ENCODE measurements at regions not wholly inside any gene's neighbourhood (a gene's known extent, or its start where the extent isn't known, plus 50 kb on each side); places are given as distances from the start of the nearest gene placed in this dataset.
"Not testable (repeated sequence)": the region's sequence is repeated elsewhere in the genome, so short reads cannot be mapped to it uniquely, and the experiment has no call there.

DNA sequence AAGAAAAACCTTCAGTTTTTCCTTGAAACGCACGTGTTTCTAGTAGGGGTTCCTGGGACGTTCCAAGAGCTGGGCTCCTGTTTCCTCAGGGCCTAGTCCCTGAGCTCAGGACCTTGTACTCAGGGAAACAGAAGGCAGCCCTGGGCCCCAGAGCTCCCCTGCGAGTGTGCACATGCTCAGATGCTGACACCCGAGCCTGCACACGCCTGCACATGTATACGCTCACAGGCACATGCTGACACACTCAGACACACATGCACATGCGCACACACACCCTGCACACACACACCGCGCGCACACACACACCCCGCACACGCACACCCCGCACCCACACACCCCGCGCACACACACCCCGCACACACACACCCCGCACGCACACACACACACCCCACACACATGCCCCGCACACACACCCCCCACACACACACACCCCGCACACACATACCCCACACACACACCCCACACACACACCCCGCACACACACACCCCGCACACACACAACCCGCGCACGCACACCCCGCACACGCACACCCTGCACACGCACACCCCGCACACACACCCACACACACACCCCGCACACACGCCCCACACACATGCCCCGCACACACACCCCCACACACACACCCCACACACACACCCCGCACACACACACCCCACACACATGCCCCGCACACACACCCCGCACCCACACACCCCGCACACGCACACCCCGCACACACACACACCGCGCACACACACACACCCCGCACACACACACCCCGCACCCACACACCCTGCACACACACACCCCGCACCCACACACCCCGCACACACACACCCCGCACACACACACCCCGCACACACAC, 52.2 kb downstream of the CALML3 start:
- peaks cover 0 to 22% of the 10 kb centered on the region in 2 donors for H3K4me1 ChIP-seq (ENCODE audit: control insufficient read depth in 2 of 2, insufficient read depth in 2 of 2, low read length in 2 of 2)
- peak in 1 of 9 donors; percentile 28 for DNase-seq (ENCODE audit: low read depth in 6 of 9, low spot score in 9 of 9)
- H3K4me3 ChIP-seq (ENCODE audit: low read length in 2 of 2) = no peak overlapping the region
- H3K27me3 ChIP-seq (ENCODE audit: control insufficient read depth in 2 of 2, insufficient read depth in 1 of 2, low read length in 1 of 2) = peaks cover 0 to under 1% of the 10 kb centered on the region in 2 donors
- H3K9me3 ChIP-seq (ENCODE audit: control insufficient read depth in 2 of 2, insufficient read depth in 1 of 2, low read length in 1 of 2) = peaks cover 0 to 10% of the 10 kb centered on the region in 2 donors
- H3K27ac ChIP-seq (ENCODE audit: low read depth in 1 of 2, low read length in 1 of 2) = no peak overlapping the region
- 87% methylated on average over 47 of the region's 47 CpGs for WGBS
- no peaks in the 10 kb centered on the region for H3K36me3 ChIP-seq (ENCODE audit: control insufficient read depth in 2 of 2, insufficient read depth in 2 of 2, low read length in 1 of 2)

DNA sequence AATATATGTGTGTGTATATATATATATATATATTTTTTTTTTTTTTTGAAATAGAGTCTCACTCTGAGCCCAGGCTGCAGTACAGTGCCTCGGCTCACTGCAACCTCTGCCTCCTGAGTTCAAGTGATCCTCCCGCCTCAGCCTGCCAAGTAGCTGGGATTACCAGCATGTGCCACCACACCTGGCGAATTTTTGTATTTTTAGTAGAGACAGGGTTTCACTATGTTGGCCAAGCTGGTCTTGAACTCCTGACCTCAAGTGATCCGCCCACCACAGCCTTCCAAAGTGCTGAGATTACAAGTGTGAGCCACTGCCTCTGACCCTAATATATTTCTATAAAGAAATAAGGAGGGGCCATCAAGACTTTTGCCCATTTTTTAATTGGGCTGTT, 55.3 kb downstream of the CALML3 start:
- Histone ChIP-seq H3K27me3 (ENCODE audit: control insufficient read depth in 2 of 2, insufficient read depth in 1 of 2, low read length in 1 of 2) (peaks cover 0 to 14% of the 10 kb centered on the region in 2 donors), H3K4me1 (ENCODE audit: control insufficient read depth in 2 of 2, insufficient read depth in 2 of 2, low read length in 2 of 2) (peaks cover 0 to 26% of the 10 kb centered on the region in 2 donors)
- WGBS = 97% methylated on average over 4 of the region's 4 CpGs
- not testable (repeated sequence) for H3K4me3 ChIP-seq (ENCODE audit: low read length in 2 of 2); H3K27ac ChIP-seq (ENCODE audit: low read depth in 1 of 2, low read length in 1 of 2); H3K36me3 ChIP-seq (ENCODE audit: control insufficient read depth in 2 of 2, insufficient read depth in 2 of 2, low read length in 1 of 2); H3K9me3 ChIP-seq (ENCODE audit: control insufficient read depth in 2 of 2, insufficient read depth in 1 of 2, low read length in 1 of 2); DNase-seq (ENCODE audit: low read depth in 6 of 9, low spot score in 9 of 9)

DNA sequence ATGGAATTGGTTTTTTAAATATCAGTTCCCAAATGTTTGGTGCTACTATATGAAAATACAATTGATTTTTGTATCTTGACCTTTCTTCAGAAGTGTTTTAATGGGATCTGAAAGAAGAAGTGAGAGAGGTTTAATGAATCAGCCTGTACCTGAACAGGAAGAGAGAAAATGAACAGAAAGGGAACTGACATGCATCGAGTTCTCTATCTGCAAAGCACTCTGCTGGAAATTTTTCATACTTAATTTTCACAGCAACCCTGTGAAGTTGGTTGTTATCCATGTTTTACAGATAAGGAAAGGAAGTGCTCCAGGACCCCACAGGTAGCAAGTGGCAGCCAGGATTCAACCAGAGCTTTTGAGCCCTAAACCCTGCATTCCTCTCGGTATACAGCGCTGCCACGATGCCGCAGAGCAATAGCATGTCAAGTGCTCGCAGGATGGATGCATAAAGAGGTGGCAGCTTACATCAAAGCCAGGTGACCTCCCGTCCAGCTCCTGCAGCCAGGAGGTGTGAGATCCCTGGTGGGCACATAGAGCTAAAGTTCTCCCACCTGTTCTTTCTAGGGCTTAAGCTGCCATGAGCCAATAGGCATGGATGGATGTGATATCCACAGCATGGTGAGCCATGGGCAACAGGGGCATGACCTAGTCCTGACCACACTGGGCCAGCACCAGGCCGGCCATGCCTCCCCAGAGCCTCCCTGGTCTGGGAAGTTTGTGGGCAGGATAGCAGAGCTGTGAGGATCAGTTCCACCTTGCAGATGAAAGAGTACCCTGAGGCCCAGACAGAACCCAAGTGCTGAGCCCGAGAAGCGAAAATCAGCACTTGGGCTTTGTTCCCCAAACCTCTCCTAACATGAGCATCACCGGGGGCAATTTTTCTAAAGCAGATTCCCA, 57.2 kb downstream of the CALML3 start:
- no peak overlapping the region for H3K4me3 ChIP-seq (ENCODE audit: low read length in 2 of 2)
- H3K9me3 ChIP-seq (ENCODE audit: control insufficient read depth in 2 of 2, insufficient read depth in 1 of 2, low read length in 1 of 2) = peaks cover 0 to 8% of the 10 kb centered on the region in 2 donors
- DNase-seq (ENCODE audit: low read depth in 6 of 9, low spot score in 9 of 9) = no peak
- 85% methylated on average over 11 of the region's 11 CpGs for WGBS
- H3K4me1 ChIP-seq (ENCODE audit: control insufficient read depth in 2 of 2, insufficient read depth in 2 of 2, low read length in 2 of 2) = peaks cover 0 to 17% of the 10 kb centered on the region in 2 donors
- H3K27ac ChIP-seq (ENCODE audit: low read depth in 1 of 2, low read length in 1 of 2) = peak overlapping the region in 1 of 2 donors; percentile 56
- H3K36me3 ChIP-seq (ENCODE audit: control insufficient read depth in 2 of 2, insufficient read depth in 2 of 2, low read length in 1 of 2) = no peaks in the 10 kb centered on the region
- H3K27me3 ChIP-seq (ENCODE audit: control insufficient read depth in 2 of 2, insufficient read depth in 1 of 2, low read length in 1 of 2) = peaks cover 0 to 14% of the 10 kb centered on the region in 2 donors

DNA sequence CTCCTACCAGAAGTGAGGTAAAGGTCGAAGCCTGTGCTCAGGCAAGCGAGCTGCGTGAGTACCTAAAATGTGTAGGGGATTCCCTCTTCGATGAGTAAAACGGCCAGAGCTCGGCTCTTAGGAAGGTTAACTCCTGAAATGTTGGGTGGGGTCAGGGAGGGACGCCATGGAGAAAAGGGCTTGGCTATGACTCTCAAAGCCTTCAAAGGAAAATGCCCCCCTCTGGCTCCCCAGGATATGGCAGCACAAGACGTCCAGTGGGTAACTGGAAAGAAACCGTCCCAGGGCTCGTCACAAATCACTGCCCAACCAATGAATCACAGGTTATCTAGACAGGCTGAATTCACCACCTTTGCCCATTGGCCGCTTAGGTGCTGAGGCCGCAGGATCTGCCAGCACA, 58.0 kb downstream of the CALML3 start:
- Histone ChIP-seq H3K4me1 (ENCODE audit: control insufficient read depth in 2 of 2, insufficient read depth in 2 of 2, low read length in 2 of 2) (peaks cover 0 to 24% of the 10 kb centered on the region in 2 donors), H3K36me3 (ENCODE audit: control insufficient read depth in 2 of 2, insufficient read depth in 2 of 2, low read length in 1 of 2) (no peaks in the 10 kb centered on the region), H3K9me3 (ENCODE audit: control insufficient read depth in 2 of 2, insufficient read depth in 1 of 2, low read length in 1 of 2) (no peaks in the 10 kb centered on the region), H3K27ac (ENCODE audit: low read depth in 1 of 2, low read length in 1 of 2) (no peak overlapping the region), H3K27me3 (ENCODE audit: control insufficient read depth in 2 of 2, insufficient read depth in 1 of 2, low read length in 1 of 2) (peaks cover 0 to 14% of the 10 kb centered on the region in 2 donors), H3K4me3 (ENCODE audit: low read length in 2 of 2) (no peak overlapping the region)
- DNase-seq (ENCODE audit: low read depth in 6 of 9, low spot score in 9 of 9) = no peak
- 90% methylated on average over 12 of the region's 12 CpGs for WGBS

DNA sequence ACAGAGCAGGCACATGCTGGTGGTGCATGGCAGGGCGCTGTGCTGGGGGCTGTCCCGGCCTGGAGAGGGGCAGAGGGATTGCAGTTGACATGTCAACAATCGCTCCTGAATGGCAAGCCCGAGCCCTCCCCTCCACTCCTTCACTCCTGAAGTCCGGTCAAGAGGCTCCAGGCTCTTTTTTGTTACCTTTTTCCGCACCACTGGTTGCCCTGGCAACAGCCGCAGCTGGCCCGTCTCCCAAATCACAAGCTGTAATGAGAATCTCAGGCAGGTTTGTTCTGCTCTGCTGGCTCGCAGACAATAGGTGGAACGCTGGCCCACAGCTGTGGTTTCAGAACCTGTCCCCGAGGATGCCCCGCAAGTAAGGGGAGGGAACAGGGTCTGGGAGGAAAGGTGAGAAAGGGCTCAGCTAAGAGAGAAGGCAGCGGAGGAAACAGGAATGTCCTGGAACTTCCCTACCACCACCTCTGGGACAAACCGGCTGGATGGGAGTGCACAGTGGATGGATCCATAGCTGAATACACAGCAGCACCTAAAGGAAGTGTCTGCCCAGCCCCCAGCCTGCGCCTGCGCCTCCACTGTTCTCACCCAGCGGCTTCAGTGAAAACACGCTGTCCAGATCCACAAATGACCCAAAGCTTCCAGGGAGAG, 58.9 kb downstream of the CALML3 start:
- WGBS = 71% methylated on average over 18 of the region's 18 CpGs

DNA sequence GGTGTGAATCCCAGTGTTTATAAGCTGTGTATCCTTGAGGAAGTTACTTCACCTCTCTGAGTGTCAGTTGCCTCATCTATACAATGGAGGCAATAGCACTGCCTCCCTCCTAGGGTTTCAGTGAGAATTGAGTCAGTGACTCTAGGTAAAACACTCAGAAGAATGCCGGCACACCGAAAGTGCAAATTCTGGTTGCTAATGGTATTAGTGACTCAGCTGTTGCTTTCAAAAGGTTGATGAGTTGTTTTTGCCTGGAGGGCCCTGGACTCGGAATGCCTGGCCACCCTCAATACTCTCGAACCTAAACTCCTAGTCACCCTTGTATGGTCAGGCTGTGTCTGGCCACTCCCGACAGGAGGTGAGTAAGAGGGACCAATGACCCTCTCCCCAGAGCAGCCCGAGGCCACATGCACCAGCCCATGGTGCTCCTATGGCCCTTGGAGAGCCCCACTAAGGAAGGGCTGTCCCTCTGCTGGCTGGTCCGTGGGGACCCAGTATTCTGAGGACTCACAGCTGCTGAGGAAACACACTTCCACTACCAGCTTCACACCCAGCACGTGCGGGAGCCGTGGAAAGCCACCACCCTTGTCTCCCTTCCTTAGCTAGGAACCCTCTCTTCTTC, 60.2 kb downstream of the CALML3 start:
- no peak for DNase-seq (ENCODE audit: low read depth in 6 of 9, low spot score in 9 of 9)
- Histone ChIP-seq H3K27ac (ENCODE audit: low read depth in 1 of 2, low read length in 1 of 2) (no peak overlapping the region), H3K9me3 (ENCODE audit: control insufficient read depth in 2 of 2, insufficient read depth in 1 of 2, low read length in 1 of 2) (no peaks in the 10 kb centered on the region), H3K27me3 (ENCODE audit: control insufficient read depth in 2 of 2, insufficient read depth in 1 of 2, low read length in 1 of 2) (peaks cover 0 to 14% of the 10 kb centered on the region in 2 donors), H3K4me3 (ENCODE audit: low read length in 2 of 2) (no peak overlapping the region), H3K4me1 (ENCODE audit: control insufficient read depth in 2 of 2, insufficient read depth in 2 of 2, low read length in 2 of 2) (peaks cover 0 to 41% of the 10 kb centered on the region in 2 donors), H3K36me3 (ENCODE audit: control insufficient read depth in 2 of 2, insufficient read depth in 2 of 2, low read length in 1 of 2) (no peaks in the 10 kb centered on the region)
- WGBS = 88% methylated on average over 10 of the region's 10 CpGs

More for the DNA sequence above, 58.9 kb downstream of the CALML3 start:
- peak in 1 of 9 donors; percentile 37 for DNase-seq (ENCODE audit: low read depth in 6 of 9, low spot score in 9 of 9)
- Histone ChIP-seq H3K4me1 (ENCODE audit: control insufficient read depth in 2 of 2, insufficient read depth in 2 of 2, low read length in 2 of 2) (peaks cover 0 to 31% of the 10 kb centered on the region in 2 donors), H3K27ac (ENCODE audit: low read depth in 1 of 2, low read length in 1 of 2) (peak overlapping the region; percentile 15 to 26), H3K36me3 (ENCODE audit: control insufficient read depth in 2 of 2, insufficient read depth in 2 of 2, low read length in 1 of 2) (no peaks in the 10 kb centered on the region), H3K27me3 (ENCODE audit: control insufficient read depth in 2 of 2, insufficient read depth in 1 of 2, low read length in 1 of 2) (peaks cover 0 to 14% of the 10 kb centered on the region in 2 donors), H3K9me3 (ENCODE audit: control insufficient read depth in 2 of 2, insufficient read depth in 1 of 2, low read length in 1 of 2) (no peaks in the 10 kb centered on the region), H3K4me3 (ENCODE audit: low read length in 2 of 2) (no peak overlapping the region)

DNA sequence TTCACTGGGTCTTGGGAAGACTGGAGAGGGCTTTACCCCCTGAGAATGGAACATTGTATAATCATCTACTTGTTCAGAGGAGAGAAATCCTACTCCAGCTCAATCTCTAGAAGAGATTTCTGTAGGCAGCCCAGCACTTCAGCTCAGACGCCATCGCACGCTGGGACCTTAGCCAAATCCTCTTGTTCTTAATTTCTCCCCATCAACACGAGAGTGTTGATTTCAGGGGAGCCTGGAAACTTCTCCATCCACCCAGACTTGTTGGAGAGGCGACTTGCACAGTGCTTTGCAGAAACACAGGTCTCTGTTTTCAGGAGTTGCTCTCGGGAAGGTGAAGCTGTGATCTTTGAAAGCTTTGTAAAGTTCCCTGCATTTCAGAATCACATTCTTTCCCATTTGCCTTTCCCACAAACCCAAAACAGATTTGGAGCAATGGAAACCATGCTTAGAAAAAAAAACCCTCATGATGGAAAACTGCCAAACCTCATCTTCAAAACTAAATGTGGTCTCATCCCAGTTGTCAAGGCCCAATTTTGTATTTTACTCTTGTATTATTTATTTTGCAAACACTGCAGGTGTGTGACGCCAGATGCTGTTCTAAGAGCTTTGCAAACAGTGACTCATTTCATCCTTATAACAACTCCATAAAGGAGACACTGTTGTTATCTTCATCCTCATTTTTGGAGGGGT, 60.9 kb downstream of the CALML3 start:
- Histone ChIP-seq H3K4me1 (ENCODE audit: control insufficient read depth in 2 of 2, insufficient read depth in 2 of 2, low read length in 2 of 2) (peaks cover 0 to 47% of the 10 kb centered on the region in 2 donors), H3K27me3 (ENCODE audit: control insufficient read depth in 2 of 2, insufficient read depth in 1 of 2, low read length in 1 of 2) (peaks cover 0 to 14% of the 10 kb centered on the region in 2 donors), H3K27ac (ENCODE audit: low read depth in 1 of 2, low read length in 1 of 2) (no peak overlapping the region), H3K4me3 (ENCODE audit: low read length in 2 of 2) (no peak overlapping the region), H3K36me3 (ENCODE audit: control insufficient read depth in 2 of 2, insufficient read depth in 2 of 2, low read length in 1 of 2) (no peaks in the 10 kb centered on the region), H3K9me3 (ENCODE audit: control insufficient read depth in 2 of 2, insufficient read depth in 1 of 2, low read length in 1 of 2) (no peaks in the 10 kb centered on the region)
- WGBS = 86% methylated on average over 7 of the region's 7 CpGs
- no peak for DNase-seq (ENCODE audit: low read depth in 6 of 9, low spot score in 9 of 9)
